ENCODE measurements at regions not wholly inside any gene's neighbourhood (a gene's known extent, or its start where the extent isn't known, plus 50 kb on each side); places are given as distances from the start of the nearest gene placed in this dataset.

DNA sequence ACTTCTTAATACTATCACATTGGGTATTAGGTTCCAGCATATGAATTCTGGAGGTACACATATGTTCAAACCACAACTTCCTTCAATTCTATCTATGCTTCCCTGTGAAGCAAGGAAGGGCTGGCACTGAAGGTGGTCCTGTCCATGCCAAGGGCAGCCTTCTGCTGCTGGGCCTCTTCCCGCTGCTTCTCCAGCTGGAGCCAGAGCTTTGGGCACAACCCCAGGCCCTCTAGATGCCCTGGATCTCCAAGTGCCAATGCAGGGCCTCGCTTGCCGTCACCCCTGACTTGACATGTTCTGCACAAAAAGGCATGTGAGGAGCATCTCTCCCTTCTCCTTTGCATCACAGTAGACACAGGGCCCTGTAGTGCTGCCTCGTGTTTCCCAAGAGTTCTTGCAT lies 62.6 kb downstream of the STYXL2 start:
- H3K27ac Mint-ChIP-seq: no peak overlapping the region

DNA sequence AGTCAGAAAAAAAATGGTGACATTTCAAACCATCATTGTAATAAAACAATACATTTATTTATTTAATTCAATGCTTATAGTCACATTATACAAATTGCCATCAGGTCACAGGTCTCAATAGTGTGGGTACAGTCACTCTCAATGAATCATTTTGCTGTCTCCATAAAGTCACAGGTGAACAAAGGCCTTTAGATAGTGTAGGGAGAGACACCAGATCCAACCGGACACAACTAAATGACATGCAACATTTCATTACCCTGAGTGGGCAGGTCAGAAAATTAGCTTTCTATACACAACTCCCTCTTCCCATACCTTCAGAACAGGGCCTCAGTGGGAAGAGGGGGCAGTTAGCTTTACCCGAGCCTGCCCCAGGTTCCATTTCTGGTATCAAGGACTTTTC lies 63.2 kb downstream of the STYXL2 start:
- Histone ChIP-seq H3K4me1 (ENCODE audit: control insufficient read depth in 1 of 2, insufficient read depth in 2 of 2, low read length in 2 of 2) (peaks cover 3 to 6% of the 10 kb centered on the region in 2 donors), H2AFZ (ENCODE audit: insufficient read depth, low read depth, low read length, poor library complexity, severe bottlenecking) (no peak overlapping the region), H3K9ac (ENCODE audit: insufficient read depth, low read length, poor library complexity, severe bottlenecking) (no peak overlapping the region), H3K9me3 (replicated peaks in 1 of 2; ENCODE audit: control insufficient read depth in 1 of 2, insufficient read depth in 1 of 2, low read length in 2 of 2) (no peaks in the 10 kb centered on the region), H3K4me3 (replicated peaks in 1 of 3; ENCODE audit: low read depth in 2 of 3, low read length in 3 of 3) (no peak overlapping the region), H3K36me3 (replicated peaks in 1 of 2; ENCODE audit: control insufficient read depth in 1 of 2, insufficient read depth in 2 of 2, low read length in 2 of 2) (no peaks in the 10 kb centered on the region), H3K4me2 (replicated peaks; ENCODE audit: extremely low read depth, low read length, poor library complexity, severe bottlenecking) (no peak overlapping the region), H4K20me1 (ENCODE audit: insufficient read depth, low read length) (no peaks in the 10 kb centered on the region), H3K27me3 (ENCODE audit: control insufficient read depth in 2 of 2, insufficient read depth in 2 of 2, low read length in 2 of 2) (no peaks in the 10 kb centered on the region), H3K27ac (ENCODE audit: low read depth in 1 of 2, low read length in 2 of 2) (no peak overlapping the region), H3K79me2 (ENCODE audit: insufficient read depth, low read length) (no peaks in the 10 kb centered on the region)
- Mint-ChIP-seq H3K27me3 (ENCODE audit: low read depth in 3 of 3) (peaks cover 0 to 3% (median 0%) of the 10 kb centered on the region in 3 donors), H3K36me3 (no peaks in the 10 kb centered on the region), H3K4me1 (peaks cover 13% of the 10 kb centered on the region), H3K27ac (no peak overlapping the region), H3K4me3 (no peak overlapping the region), H3K9me3 (peaks cover 0 to 3% (median 0%) of the 10 kb centered on the region in 7 donors)
- intact Hi-C loops (cut with micrococcal nuclease): no loop called here
- DNase-seq: no peak
- TF ChIP-seq, protein P1, sequence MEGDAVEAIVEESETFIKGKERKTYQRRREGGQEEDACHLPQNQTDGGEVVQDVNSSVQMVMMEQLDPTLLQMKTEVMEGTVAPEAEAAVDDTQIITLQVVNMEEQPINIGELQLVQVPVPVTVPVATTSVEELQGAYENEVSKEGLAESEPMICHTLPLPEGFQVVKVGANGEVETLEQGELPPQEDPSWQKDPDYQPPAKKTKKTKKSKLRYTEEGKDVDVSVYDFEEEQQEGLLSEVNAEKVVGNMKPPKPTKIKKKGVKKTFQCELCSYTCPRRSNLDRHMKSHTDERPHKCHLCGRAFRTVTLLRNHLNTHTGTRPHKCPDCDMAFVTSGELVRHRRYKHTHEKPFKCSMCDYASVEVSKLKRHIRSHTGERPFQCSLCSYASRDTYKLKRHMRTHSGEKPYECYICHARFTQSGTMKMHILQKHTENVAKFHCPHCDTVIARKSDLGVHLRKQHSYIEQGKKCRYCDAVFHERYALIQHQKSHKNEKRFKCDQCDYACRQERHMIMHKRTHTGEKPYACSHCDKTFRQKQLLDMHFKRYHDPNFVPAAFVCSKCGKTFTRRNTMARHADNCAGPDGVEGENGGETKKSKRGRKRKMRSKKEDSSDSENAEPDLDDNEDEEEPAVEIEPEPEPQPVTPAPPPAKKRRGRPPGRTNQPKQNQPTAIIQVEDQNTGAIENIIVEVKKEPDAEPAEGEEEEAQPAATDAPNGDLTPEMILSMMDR (IDR thresholded peaks at IDR 0.05): no peak
- WGBS (ENCODE audit: insufficient coverage): no CpG with 5 or more reads among the region's 2 CpGs

More for the DNA sequence above, 62.6 kb downstream of the STYXL2 start:
- no peak for DNase-seq
- no peak overlapping the region for H3K4me3 Mint-ChIP-seq
- Histone ChIP-seq H3K4me3 (replicated peaks in 1 of 3; ENCODE audit: low read depth in 2 of 3, low read length in 3 of 3) (no peak overlapping the region), H3K27me3 (ENCODE audit: control insufficient read depth in 2 of 2, insufficient read depth in 2 of 2, low read length in 2 of 2) (no peaks in the 10 kb centered on the region), H3K27ac (ENCODE audit: low read depth in 1 of 2, low read length in 2 of 2) (no peak overlapping the region), H3K9me3 (replicated peaks in 1 of 2; ENCODE audit: control insufficient read depth in 1 of 2, insufficient read depth in 1 of 2, low read length in 2 of 2) (no peaks in the 10 kb centered on the region), H3K4me2 (replicated peaks; ENCODE audit: extremely low read depth, low read length, poor library complexity, severe bottlenecking) (no peak overlapping the region), H2AFZ (ENCODE audit: insufficient read depth, low read depth, low read length, poor library complexity, severe bottlenecking) (no peak overlapping the region), H4K20me1 (ENCODE audit: insufficient read depth, low read length) (no peaks in the 10 kb centered on the region), H3K4me1 (ENCODE audit: control insufficient read depth in 1 of 2, insufficient read depth in 2 of 2, low read length in 2 of 2) (peaks cover 3 to 6% of the 10 kb centered on the region in 2 donors), H3K36me3 (replicated peaks in 1 of 2; ENCODE audit: control insufficient read depth in 1 of 2, insufficient read depth in 2 of 2, low read length in 2 of 2) (no peaks in the 10 kb centered on the region), H3K9ac (ENCODE audit: insufficient read depth, low read length, poor library complexity, severe bottlenecking) (no peak overlapping the region), H3K79me2 (ENCODE audit: insufficient read depth, low read length) (no peaks in the 10 kb centered on the region)
- no peaks in the 10 kb centered on the region for H3K36me3 Mint-ChIP-seq
- peaks cover 13% of the 10 kb centered on the region for H3K4me1 Mint-ChIP-seq
- H3K9me3 Mint-ChIP-seq: peaks cover 0 to 3% (median 0%) of the 10 kb centered on the region in 7 donors
- TF ChIP-seq, protein P1 (IDR thresholded peaks at IDR 0.05): no peak
- intact Hi-C loops (cut with micrococcal nuclease): no loop called here
- 96% methylated on average over 3 of the region's 4 CpGs for WGBS (ENCODE audit: insufficient coverage)
- peaks cover 0 to 3% (median 0%) of the 10 kb centered on the region in 3 donors for H3K27me3 Mint-ChIP-seq (ENCODE audit: low read depth in 3 of 3)
